ENCODE measurements at regions not wholly inside any gene's neighbourhood (a gene's known extent, or its start where the extent isn't known, plus 50 kb on each side); places are given as distances from the start of the nearest gene placed in this dataset.

DNA sequence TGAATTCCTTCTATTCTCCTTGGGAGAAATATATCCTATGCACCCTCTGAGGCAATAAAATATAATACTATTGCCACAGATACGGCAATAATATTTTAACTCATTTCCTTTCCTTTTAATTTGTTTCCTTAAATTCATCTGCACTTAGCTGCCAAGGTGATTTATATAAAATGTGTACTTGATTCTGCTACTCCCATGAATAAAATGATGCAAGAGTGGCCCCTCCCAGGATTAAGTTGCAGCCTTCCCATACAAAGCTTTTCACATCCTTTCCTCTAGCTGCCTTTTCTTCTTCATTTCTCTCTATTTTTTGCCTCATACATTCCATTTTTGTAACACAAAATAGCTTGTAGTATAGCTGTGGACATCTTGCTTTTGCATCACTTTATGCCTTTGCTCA is 464.1 kb upstream of the ZEB2 start:
- TF ChIP-seq CTCF (IDR thresholded peaks at IDR 0.05) (no peak), POLR2A (IDR thresholded peaks at IDR 0.05) (no peak), POLR2AphosphoS5 (IDR thresholded peaks at IDR 0.05) (no peak)
